Cardiac muscle cell (in vitro differentiated cells and primary cell): ENCODE measurements at regions not wholly inside any gene's neighbourhood (a gene's known extent, or its start where the extent isn't known, plus 50 kb on each side); places are given as distances from the start of the nearest gene placed in this dataset.

ENCODE experiments used
- DNase-seq, 2 donors: peaks; one replicate each; pipeline versions ENCODE4 v3.0.0 to v3.0.0-alpha.2; 2010 to 2017; ENCODE audit warnings: low read depth in 1 of 2, low spot score in 1 of 2
- H3K27ac ChIP-seq: fragments of 200-600 bp; sonication (generic); 2 replicates; pipeline ENCODE4 v1.5.1; 2016
- H3K27me3 ChIP-seq: fragments of 200-600 bp; sonication (generic); 2 replicates; pipeline ENCODE4 v1.6.0; 2016; ENCODE audit warnings: control low read depth
- H3K36me3 ChIP-seq: fragments of 200-600 bp; sonication (generic); 2 replicates; pipeline ENCODE4 v1.5.1; 2016; ENCODE audit warnings: control low read depth
- H3K4me1 ChIP-seq: fragments of 200-600 bp; sonication (generic); 2 replicates; pipeline ENCODE4 v1.8.1; 2017; ENCODE audit warnings: low read depth, mild to moderate bottlenecking, mixed run types
- H3K4me3 ChIP-seq: fragments of 200-600 bp; sonication (generic); 2 replicates; pipeline ENCODE4 v1.5.1; 2016; ENCODE audit warnings: mild to moderate bottlenecking
- H3K9me3 ChIP-seq: fragments of 200-600 bp; sonication (generic); 2 replicates; pipeline ENCODE4 v1.5.1; 2017; ENCODE audit warnings: low read depth, mild to moderate bottlenecking, control low read depth
- TF ChIP-seq, protein P1 (sequence below): IDR thresholded peaks from 2 replicates; pipeline ENCODE4 v1.5.1; 2012; ENCODE audit warnings: low read depth, mild to moderate bottlenecking, low read length

DNA sequence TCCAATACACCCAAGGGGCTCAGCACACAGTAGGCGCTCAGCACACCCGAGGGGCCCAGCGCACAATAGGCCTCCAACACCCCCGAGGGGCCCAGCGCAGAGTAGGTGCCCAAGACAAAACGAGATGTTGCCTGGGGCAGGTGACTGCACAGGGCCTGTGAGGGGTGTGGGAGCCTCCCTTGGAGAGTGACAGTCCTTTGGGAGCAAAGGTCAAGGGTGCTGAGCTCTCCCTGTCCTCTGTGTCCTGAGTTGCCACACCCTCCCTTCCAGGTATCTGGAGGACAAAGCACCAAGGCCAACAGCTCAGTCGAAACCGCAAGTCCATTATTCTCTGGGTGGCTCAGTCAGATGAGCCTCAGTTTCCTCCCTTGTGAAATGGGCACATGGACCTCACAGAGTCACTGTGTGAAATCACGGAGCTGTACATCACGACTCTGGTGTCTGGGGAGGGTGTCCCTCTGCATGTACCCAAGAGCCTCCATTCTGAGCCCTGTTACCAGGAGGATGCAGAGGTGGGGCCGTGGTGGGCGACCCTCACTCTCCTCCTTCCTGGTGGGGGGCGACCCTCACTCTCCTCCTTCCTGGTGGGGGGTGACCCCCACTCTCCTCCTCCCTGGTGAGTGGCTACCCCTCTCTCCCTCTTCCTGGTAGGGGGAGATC lies 81.3 kb downstream of the FOXL3 start:
- Histone ChIP-seq H3K27me3 (no peaks in the 10 kb centered on the region), H3K4me3 (no peak overlapping the region), H3K36me3 (no peaks in the 10 kb centered on the region), H3K9me3 (no peaks in the 10 kb centered on the region), H3K4me1 (no peaks in the 10 kb centered on the region), H3K27ac (no peak overlapping the region)
- TF ChIP-seq, protein P1, sequence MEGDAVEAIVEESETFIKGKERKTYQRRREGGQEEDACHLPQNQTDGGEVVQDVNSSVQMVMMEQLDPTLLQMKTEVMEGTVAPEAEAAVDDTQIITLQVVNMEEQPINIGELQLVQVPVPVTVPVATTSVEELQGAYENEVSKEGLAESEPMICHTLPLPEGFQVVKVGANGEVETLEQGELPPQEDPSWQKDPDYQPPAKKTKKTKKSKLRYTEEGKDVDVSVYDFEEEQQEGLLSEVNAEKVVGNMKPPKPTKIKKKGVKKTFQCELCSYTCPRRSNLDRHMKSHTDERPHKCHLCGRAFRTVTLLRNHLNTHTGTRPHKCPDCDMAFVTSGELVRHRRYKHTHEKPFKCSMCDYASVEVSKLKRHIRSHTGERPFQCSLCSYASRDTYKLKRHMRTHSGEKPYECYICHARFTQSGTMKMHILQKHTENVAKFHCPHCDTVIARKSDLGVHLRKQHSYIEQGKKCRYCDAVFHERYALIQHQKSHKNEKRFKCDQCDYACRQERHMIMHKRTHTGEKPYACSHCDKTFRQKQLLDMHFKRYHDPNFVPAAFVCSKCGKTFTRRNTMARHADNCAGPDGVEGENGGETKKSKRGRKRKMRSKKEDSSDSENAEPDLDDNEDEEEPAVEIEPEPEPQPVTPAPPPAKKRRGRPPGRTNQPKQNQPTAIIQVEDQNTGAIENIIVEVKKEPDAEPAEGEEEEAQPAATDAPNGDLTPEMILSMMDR: no peak
- DNase-seq: no peak

DNA sequence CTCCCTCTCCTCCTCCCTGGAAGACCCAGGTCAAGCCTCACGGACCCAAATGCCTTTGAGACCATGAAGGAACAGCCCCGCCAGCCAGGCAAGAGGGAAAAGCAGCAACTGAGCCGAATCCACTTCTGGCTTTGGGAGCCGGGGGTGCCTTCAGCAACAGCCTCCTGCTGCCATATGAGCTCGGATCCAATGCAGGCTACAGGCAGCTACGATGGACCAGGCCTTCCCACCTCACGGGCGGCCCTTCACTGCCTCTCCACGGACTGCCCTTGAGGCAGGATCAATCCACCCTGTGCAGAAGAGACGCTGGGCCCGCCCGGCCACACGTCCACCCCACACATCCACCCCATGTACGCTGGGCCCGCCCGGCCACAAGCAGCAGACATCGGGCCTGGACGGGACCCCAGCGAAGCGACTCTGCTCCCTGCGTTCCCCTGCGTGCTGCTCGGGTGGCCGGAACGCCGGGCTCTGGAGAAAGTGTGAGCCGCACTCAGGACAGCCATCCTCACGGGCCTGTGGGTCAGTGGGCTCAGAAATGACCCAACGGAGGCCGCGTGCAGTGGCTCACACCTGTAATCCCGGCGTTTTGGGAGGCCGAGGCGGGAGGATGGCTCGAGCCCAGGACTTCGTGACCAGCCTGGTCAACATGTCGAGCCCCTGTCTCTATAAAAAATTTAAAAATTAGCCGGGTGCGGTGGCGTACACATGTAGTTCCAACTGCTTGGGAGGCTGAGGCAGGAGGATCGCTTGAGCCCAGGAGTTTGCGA lies 82.0 kb downstream of the FOXL3 start:
- Histone ChIP-seq H3K4me3 (no peak overlapping the region), H3K4me1 (no peaks in the 10 kb centered on the region), H3K27me3 (no peaks in the 10 kb centered on the region), H3K9me3 (no peaks in the 10 kb centered on the region), H3K27ac (no peak overlapping the region), H3K36me3 (no peaks in the 10 kb centered on the region)
- no peak for DNase-seq
- TF ChIP-seq, protein P1: no peak

DNA sequence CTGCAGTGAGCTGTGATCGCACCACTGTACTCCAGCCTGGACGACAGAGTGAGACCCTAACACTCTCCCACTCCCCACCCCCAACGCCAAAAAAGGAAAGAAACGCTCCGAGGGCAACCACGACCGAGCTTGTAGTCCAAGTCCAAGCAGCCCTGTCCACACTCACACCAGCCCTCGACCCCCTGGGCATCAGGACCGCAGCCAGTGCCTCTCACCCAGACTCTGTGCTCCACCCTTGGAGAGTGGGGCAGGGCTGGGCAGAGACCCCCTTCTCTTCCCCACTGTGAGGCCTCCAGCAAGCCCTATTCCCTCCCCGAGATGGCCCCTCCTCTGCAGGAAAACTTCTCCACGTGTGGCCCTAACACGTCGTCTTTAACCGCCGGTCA lies 82.6 kb downstream of the FOXL3 start:
- no peaks in the 10 kb centered on the region for H3K4me1 ChIP-seq
- H3K27me3 ChIP-seq: no peaks in the 10 kb centered on the region

DNA sequence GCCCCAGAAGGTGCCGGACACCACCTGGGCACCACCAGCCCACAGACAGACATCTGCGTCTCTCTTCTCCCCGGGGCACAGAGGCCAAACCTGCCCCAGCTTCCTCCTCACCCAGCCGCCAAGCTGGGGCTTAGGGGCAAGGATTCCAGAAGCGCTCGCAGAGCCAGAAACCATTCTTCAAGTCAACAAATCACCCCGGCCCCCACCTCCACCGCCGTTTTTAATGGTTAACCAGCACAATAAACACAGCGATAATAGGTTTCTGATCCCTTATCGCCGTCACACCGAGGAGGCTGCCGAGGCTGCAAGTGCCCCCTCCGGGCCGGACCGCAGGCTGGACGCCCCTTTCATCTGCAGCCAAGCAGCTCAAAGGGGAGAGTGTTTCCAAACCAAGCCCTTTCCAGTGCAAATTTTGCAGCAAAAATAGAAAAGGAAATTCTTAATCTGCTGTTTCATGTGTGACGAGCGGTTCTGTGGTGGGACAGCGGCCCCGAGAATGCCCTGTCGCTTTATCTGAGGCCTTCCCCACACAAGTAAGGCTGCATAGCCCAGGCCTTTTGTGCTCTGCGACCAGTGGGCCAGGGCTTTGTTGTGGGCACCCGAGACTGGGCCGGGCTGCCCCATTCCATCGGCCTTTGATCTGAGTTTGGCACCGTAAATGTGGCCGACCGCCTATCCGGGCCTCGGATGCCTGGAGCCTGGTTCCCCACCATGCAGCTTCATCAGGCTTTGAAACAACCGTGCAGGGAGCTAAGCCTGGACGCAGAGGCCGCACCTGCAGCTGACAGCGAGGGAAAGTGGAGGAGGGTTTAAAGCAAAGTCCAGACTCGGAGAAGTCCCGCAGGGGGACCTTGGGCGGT lies 83.2 kb downstream of the FOXL3 start:
- TF ChIP-seq, protein P1: no peak
- H3K27me3 ChIP-seq: no peaks in the 10 kb centered on the region
- no peak overlapping the region for H3K27ac ChIP-seq
- no peaks in the 10 kb centered on the region for H3K36me3 ChIP-seq
- H3K9me3 ChIP-seq: no peaks in the 10 kb centered on the region
- no peaks in the 10 kb centered on the region for H3K4me1 ChIP-seq
- H3K4me3 ChIP-seq: no peak overlapping the region
- DNase-seq: no peak

More for the DNA sequence above, 82.6 kb downstream of the FOXL3 start:
- Histone ChIP-seq H3K36me3 (no peaks in the 10 kb centered on the region), H3K9me3 (no peaks in the 10 kb centered on the region), H3K4me3 (no peak overlapping the region), H3K27ac (no peak overlapping the region)
- DNase-seq: no peak
- TF ChIP-seq, protein P1: no peak

DNA sequence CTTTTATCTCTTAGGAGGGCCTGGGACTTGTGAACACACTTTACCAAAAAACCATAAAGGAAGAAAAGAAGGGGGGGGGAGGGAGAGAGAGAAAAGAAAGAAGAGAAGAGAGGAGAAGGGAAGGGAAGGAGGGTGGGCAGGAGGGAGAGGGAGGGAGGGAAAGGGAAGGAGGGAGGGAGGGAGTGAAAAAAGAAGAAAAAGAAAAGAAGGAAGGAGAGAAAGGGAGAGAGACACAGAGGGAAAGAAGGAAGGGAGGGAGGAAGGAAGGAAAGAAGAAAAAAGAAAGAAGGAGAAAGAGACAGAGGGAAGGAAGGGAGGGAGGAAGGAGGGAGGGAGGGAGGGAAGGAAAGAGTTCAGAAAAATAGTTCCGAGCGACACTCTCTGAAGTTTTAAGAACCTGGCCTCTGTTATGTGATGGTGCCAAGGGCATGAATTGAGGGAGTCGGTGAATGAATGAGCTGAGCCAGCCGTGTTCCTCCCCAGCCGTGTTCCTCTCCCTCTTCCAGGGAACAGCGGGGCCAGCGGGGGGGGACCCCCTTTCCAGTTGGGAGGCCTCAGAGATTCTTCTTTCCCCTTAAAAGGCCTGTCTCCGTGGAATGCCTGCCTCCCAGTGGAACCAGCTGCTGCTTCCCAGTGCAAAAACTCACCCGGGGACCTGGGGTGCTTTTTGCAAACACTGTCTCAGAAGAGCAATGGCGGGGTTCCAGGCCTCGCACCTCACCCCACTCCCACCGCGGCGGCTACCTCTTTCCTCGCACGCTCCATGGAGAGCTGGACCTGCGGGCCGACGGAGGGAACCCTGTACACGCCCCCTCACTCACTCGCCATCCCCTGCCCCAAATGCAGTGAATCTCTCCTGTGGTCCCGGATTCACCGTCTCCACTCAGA lies 84.1 kb downstream of the FOXL3 start:
- Histone ChIP-seq H3K9me3 (no peaks in the 10 kb centered on the region), H3K36me3 (no peaks in the 10 kb centered on the region), H3K4me1 (no peaks in the 10 kb centered on the region), H3K27ac (no peak overlapping the region), H3K4me3 (no peak overlapping the region), H3K27me3 (no peaks in the 10 kb centered on the region)
- TF ChIP-seq, protein P1: no peak
- no peak for DNase-seq
